ENCODE measurements at regions not wholly inside any gene's neighbourhood (a gene's known extent, or its start where the extent isn't known, plus 50 kb on each side); places are given as distances from the start of the nearest gene placed in this dataset.

DNA sequence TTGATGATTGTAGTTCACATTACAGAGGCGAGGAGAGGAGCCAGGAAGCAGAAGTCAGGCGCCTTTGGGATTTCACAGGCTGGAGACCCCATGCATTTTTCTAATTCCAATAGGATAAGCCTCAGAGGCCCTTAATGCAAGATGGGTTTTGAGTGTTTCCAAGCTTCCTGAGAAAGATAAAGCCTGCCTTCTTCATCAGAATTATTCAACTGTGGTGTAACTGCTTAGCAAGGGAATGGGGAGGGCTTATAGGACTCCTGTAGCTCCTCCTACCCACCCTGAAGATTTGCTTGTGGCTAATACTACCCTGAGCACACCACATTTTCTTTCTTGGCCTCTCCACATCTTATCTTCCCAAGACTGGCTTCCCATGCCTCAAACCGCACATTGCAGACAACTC is 151.1 kb upstream of the ISX start:
- ChIA-PET POLR2A (no interaction called here), CTCF (no interaction called here)
- Mint-ChIP-seq H3K4me1 (no peaks in the 10 kb centered on the region), H3K27me3 (peaks cover 2% of the 10 kb centered on the region), H3K36me3 (ENCODE audit: low read depth) (no peaks in the 10 kb centered on the region), H3K4me3 (no peak overlapping the region), H3K27ac (no peak overlapping the region), H3K9me3 (no peaks in the 10 kb centered on the region)
- ATAC-seq (ENCODE audit: low read depth) (no peak), DNase-seq (no peak)
- TF ChIP-seq, protein P1, sequence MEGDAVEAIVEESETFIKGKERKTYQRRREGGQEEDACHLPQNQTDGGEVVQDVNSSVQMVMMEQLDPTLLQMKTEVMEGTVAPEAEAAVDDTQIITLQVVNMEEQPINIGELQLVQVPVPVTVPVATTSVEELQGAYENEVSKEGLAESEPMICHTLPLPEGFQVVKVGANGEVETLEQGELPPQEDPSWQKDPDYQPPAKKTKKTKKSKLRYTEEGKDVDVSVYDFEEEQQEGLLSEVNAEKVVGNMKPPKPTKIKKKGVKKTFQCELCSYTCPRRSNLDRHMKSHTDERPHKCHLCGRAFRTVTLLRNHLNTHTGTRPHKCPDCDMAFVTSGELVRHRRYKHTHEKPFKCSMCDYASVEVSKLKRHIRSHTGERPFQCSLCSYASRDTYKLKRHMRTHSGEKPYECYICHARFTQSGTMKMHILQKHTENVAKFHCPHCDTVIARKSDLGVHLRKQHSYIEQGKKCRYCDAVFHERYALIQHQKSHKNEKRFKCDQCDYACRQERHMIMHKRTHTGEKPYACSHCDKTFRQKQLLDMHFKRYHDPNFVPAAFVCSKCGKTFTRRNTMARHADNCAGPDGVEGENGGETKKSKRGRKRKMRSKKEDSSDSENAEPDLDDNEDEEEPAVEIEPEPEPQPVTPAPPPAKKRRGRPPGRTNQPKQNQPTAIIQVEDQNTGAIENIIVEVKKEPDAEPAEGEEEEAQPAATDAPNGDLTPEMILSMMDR (IDR thresholded peaks at IDR 0.05): no peak
- intact Hi-C loops (cut with micrococcal nuclease): no loop called here

DNA sequence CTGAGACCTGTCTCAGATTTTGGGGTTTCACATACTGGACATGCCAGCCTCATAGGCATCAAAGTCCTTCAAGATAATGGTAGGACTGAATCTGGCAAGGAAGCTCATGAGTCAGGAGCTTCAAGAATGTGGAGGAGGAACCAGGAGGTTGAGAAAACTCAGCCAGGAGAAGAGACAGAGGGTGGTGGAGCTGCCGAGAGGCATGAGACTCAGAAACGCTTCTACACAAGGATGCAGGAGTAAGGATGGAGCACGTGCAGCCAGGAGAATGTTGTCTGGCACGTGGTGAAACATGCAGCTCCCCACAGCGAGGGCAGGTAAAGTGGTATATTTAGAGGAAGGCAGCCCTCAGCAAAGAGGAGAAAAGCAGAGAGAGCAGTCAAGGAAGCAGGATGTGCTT is 148.7 kb upstream of the ISX start:
- ATAC-seq (ENCODE audit: low read depth) (no peak), DNase-seq (no peak)
- intact Hi-C loops (cut with micrococcal nuclease): no loop called here
- Mint-ChIP-seq H3K4me1 (no peaks in the 10 kb centered on the region), H3K27ac (no peak overlapping the region), H3K9me3 (peaks cover 6% of the 10 kb centered on the region), H3K36me3 (ENCODE audit: low read depth) (no peaks in the 10 kb centered on the region), H3K4me3 (no peak overlapping the region), H3K27me3 (peaks cover 2% of the 10 kb centered on the region)
- POLR2A ChIA-PET: no interaction called here
- CTCF ChIA-PET: no interaction called here
- TF ChIP-seq, protein P1 (IDR thresholded peaks at IDR 0.05): no peak

DNA sequence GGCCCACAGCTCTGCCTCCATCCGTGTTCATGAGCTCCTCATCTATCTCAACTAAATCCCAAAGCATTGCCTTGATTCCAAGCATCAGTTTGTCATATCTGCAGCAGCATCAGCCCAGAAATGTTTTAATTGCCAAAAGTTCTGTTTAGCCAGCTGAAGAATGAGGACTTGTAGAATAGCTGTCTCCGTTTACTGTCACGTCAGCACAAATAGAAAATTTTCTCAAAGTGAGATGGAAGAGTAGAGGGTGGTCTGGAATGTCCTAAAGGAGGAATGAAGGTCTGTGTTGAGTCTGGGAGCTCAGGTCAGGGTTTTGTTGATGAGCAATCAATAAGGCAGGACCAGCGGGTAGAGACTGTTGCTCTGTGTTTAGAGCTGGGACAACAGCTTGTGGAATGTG is 134.9 kb upstream of the ISX start:
- no peak overlapping the region for H3K4me3 Mint-ChIP-seq

DNA sequence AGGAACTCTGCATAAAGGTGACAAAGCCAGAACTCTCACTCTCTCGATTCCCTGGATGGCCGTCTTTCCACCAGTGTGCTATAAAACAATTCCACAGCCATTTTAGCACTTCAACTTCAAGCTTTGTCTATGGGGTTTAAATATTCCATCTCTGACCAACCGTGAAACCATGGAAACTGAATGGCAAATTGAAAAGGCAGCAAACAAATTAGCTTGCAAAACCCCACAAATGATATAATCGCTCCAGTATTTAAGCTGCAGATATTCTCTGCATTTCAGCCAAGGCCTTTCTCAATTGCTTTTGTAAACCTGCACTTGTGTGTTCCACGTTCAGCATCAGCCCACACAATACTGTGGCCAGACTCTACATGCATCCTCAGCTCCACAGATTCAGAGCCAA is 131.7 kb upstream of the ISX start:
- no peaks in the 10 kb centered on the region for H3K36me3 Mint-ChIP-seq (ENCODE audit: low read depth)
- POLR2A ChIA-PET: no interaction called here
- H3K9me3 Mint-ChIP-seq: peaks cover 7% of the 10 kb centered on the region
- CTCF ChIA-PET: no interaction called here
- DNase-seq (no peak), ATAC-seq (ENCODE audit: low read depth) (no peak)
- intact Hi-C loops (cut with micrococcal nuclease): no loop called here
- no peak overlapping the region for H3K27ac Mint-ChIP-seq
- no peaks in the 10 kb centered on the region for H3K4me1 Mint-ChIP-seq
- TF ChIP-seq, protein P1 (IDR thresholded peaks at IDR 0.05): no peak
- H3K27me3 Mint-ChIP-seq: no peaks in the 10 kb centered on the region
- H3K4me3 Mint-ChIP-seq: no peak overlapping the region

More for the DNA sequence above, 134.9 kb upstream of the ISX start:
- TF ChIP-seq, protein P1 (IDR thresholded peaks at IDR 0.05): no peak
- DNase-seq (no peak), ATAC-seq (ENCODE audit: low read depth) (no peak)
- no peaks in the 10 kb centered on the region for H3K4me1 Mint-ChIP-seq
- no peak overlapping the region for H3K27ac Mint-ChIP-seq
- ChIA-PET POLR2A (no interaction called here), CTCF (no interaction called here)
- H3K9me3 Mint-ChIP-seq: no peaks in the 10 kb centered on the region
- H3K27me3 Mint-ChIP-seq: no peaks in the 10 kb centered on the region
- intact Hi-C loops (cut with micrococcal nuclease): no loop called here
- H3K36me3 Mint-ChIP-seq (ENCODE audit: low read depth): no peaks in the 10 kb centered on the region

DNA sequence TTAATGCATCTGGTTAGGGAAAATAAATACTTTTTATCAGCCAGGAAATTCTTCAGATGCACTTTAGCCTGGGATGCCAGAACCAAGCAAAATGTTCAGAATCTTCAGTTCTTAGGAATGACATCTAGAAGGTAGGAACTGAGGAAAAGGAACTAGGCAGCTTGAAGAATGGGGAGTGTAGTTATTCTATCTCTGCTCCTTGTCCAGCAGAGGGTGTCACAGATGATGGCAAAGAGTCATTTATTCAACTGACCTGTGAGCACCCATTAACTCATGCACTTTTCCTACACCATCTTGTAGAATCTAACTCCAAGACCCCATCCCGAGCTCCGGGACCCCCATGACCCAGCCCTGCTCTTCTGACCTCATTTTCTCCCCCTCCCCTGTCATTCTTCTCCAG is 122.1 kb upstream of the ISX start:
- H3K4me1 Mint-ChIP-seq: no peaks in the 10 kb centered on the region
- no peak for ATAC-seq (ENCODE audit: low read depth)
- no peak overlapping the region for H3K27ac Mint-ChIP-seq
- ChIA-PET CTCF (no interaction called here), POLR2A (no interaction called here)
- no peak for DNase-seq
- H3K4me3 Mint-ChIP-seq: no peak overlapping the region
- H3K27me3 Mint-ChIP-seq: peaks cover 2% of the 10 kb centered on the region
- no peaks in the 10 kb centered on the region for H3K36me3 Mint-ChIP-seq (ENCODE audit: low read depth)
- TF ChIP-seq, protein P1 (IDR thresholded peaks at IDR 0.05): no peak
- intact Hi-C loops (cut with micrococcal nuclease): no loop called here
- peaks cover 4% of the 10 kb centered on the region for H3K9me3 Mint-ChIP-seq

Data from activated B cell treated with CpG ODN at 0.5 μM for 24 hours (primary cell).